ENCODE measurements at regions not wholly inside any gene's neighbourhood (a gene's known extent, or its start where the extent isn't known, plus 50 kb on each side); places are given as distances from the start of the nearest gene placed in this dataset.

GRCh38 chr12:124082687-124083086, 109.7 kb downstream of the ZNF664 start:
- H3K9me3 Mint-ChIP-seq (ENCODE audit: unreplicated experiment): no peaks in the 10 kb centered on the region
- peaks cover 4% of the 10 kb centered on the region for H3K36me3 Mint-ChIP-seq (ENCODE audit: insufficient read depth, unreplicated experiment)
- DNase-seq (ENCODE audit: unreplicated experiment): no peak
- ChIA-PET POLR2A (no interaction called here), CTCF (no interaction called here)
- no peaks in the 10 kb centered on the region for H3K4me1 Mint-ChIP-seq (ENCODE audit: insufficient read depth, unreplicated experiment)
- no peak overlapping the region for H3K27ac Mint-ChIP-seq (ENCODE audit: low read depth, unreplicated experiment)
- TF ChIP-seq CTCF (IDR thresholded peaks at IDR 0.05; ENCODE audit: unreplicated experiment): no peak
- no peaks in the 10 kb centered on the region for H3K27me3 Mint-ChIP-seq (ENCODE audit: insufficient read depth, unreplicated experiment)
- no TSS peak for BruUV-seq (replicated peaks)
- H3K4me3 Mint-ChIP-seq (ENCODE audit: unreplicated experiment): no peak overlapping the region
- intact Hi-C loops (cut with micrococcal nuclease): no loop called here

- H3K4me3 Mint-ChIP-seq (ENCODE audit: unreplicated experiment): no peak overlapping the region
- no TSS peak for BruUV-seq (replicated peaks)
- H3K36me3 Mint-ChIP-seq (ENCODE audit: insufficient read depth, unreplicated experiment): peaks cover 4% of the 10 kb centered on the region
- H3K9me3 Mint-ChIP-seq (ENCODE audit: unreplicated experiment): no peaks in the 10 kb centered on the region
- POLR2A ChIA-PET: no interaction called here
- intact Hi-C loops (cut with micrococcal nuclease): no loop called here
- H3K4me1 Mint-ChIP-seq (ENCODE audit: insufficient read depth, unreplicated experiment): no peaks in the 10 kb centered on the region
- TF ChIP-seq CTCF (IDR thresholded peaks at IDR 0.05; ENCODE audit: unreplicated experiment): no peak
- no peak overlapping the region for H3K27ac Mint-ChIP-seq (ENCODE audit: low read depth, unreplicated experiment)
- H3K27me3 Mint-ChIP-seq (ENCODE audit: insufficient read depth, unreplicated experiment): no peaks in the 10 kb centered on the region
- no peak for DNase-seq (ENCODE audit: unreplicated experiment)
- CTCF ChIA-PET: interaction anchor here (0.7 kb wide), 2 partner anchors 36 to 146 kb away, joined by 3 to 4 read pairs; no protein-coding TSS in a partner anchor
These were observed 110.7 kb downstream of the ZNF664 start for GRCh38 chr12:124083708-124084107.

GRCh38 chr12:124085419-124086296, 112.6 kb downstream of the ZNF664 start:
- Mint-ChIP-seq H3K27me3 (ENCODE audit: insufficient read depth, unreplicated experiment) (no peaks in the 10 kb centered on the region), H3K36me3 (ENCODE audit: insufficient read depth, unreplicated experiment) (peaks cover 4% of the 10 kb centered on the region), H3K4me1 (ENCODE audit: insufficient read depth, unreplicated experiment) (no peaks in the 10 kb centered on the region), H3K4me3 (ENCODE audit: unreplicated experiment) (no peak overlapping the region), H3K27ac (ENCODE audit: low read depth, unreplicated experiment) (no peak overlapping the region), H3K9me3 (ENCODE audit: unreplicated experiment) (no peaks in the 10 kb centered on the region)
- no peak for TF ChIP-seq CTCF (IDR thresholded peaks at IDR 0.05; ENCODE audit: unreplicated experiment)
- intact Hi-C loops (cut with micrococcal nuclease): no loop called here
- ChIA-PET CTCF (interaction anchor here (0.6 kb wide), 1 partner anchor 466 kb away, joined by 3 read pairs; no protein-coding TSS in a partner anchor), POLR2A (no interaction called here)
- DNase-seq (ENCODE audit: unreplicated experiment): no peak
- no TSS peak for BruUV-seq (replicated peaks)

- BruUV-seq (replicated peaks): no TSS peak
- ChIA-PET POLR2A (no interaction called here), CTCF (interaction anchor here (0.8 kb wide), 1 partner anchor 22 kb away, joined by 5 read pairs; no protein-coding TSS in a partner anchor)
- Mint-ChIP-seq H3K9me3 (ENCODE audit: unreplicated experiment) (no peaks in the 10 kb centered on the region), H3K4me1 (ENCODE audit: insufficient read depth, unreplicated experiment) (no peaks in the 10 kb centered on the region), H3K4me3 (ENCODE audit: unreplicated experiment) (no peak overlapping the region), H3K27me3 (ENCODE audit: insufficient read depth, unreplicated experiment) (no peaks in the 10 kb centered on the region), H3K27ac (ENCODE audit: low read depth, unreplicated experiment) (no peak overlapping the region), H3K36me3 (ENCODE audit: insufficient read depth, unreplicated experiment) (peaks cover 4% of the 10 kb centered on the region)
- intact Hi-C loops (cut with micrococcal nuclease): no loop called here
- no peak for TF ChIP-seq CTCF (IDR thresholded peaks at IDR 0.05; ENCODE audit: unreplicated experiment)
- no peak for DNase-seq (ENCODE audit: unreplicated experiment)
These were observed 113.4 kb downstream of the ZNF664 start for GRCh38 chr12:124086299-124086898.

Data from MCF 10A (cell line).